ENCODE measurements at regions not wholly inside any gene's neighbourhood (a gene's known extent, or its start where the extent isn't known, plus 50 kb on each side); places are given as distances from the start of the nearest gene placed in this dataset.

DNA sequence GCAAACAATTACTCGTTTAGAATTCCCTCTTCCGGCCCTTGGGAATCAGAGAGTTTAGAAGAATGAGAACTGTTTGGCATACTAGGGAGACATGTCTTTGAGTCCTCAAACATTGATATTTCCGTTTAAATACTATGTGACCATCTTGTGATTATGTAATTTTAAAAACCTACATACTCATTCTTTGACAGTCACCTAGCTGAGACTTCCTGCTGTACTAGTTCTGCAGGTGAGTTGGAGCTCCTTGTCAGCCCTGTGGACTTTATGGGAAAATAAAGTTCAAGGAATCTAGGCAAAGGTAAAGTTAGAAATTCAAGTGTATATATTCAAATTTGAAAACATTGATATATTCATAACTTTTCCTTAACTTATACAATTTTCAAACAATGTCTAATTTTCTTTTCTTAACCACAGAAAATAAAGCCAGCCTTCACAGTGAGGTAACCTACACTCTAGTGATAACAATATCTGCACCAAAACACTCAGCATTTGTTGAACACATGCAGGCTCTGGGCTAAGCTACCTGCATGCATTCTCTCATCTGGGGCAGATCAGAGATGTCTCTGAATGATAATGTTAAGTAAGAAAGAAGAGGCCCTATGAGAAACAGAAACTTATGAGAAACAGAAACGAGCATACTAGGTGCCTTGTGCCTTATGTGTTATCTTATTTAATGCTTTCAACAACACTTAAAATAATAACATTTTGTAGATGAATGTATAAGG is 67.0 kb upstream of the BACE2 start (continued):
- TF ChIP-seq ZNF646 (CRISPR knock-in tag; IDR thresholded peaks at IDR 0.05) = no peak
- TF ChIP-seq SRSF1 (optimal IDR thresholded peaks at IDR 0.05; ENCODE audit: low read depth, low read length) = no peak
- no peak for TF ChIP-seq ZNF280D (CRISPR knock-in tag; IDR thresholded peaks at IDR 0.05)
- no peak for TF ChIP-seq ZNF30 (CRISPR knock-in tag; IDR thresholded peaks at IDR 0.05)
- TF ChIP-seq NKX3-1 (CRISPR knock-in tag; IDR thresholded peaks at IDR 0.05) = no peak
- no peak for TF ChIP-seq CENPX (CRISPR knock-in tag; IDR thresholded peaks at IDR 0.05)
- TF ChIP-seq ZMAT3 (CRISPR knock-in tag; conservative IDR thresholded peaks at IDR 0.05) = no peak
- TF ChIP-seq, protein P1, sequence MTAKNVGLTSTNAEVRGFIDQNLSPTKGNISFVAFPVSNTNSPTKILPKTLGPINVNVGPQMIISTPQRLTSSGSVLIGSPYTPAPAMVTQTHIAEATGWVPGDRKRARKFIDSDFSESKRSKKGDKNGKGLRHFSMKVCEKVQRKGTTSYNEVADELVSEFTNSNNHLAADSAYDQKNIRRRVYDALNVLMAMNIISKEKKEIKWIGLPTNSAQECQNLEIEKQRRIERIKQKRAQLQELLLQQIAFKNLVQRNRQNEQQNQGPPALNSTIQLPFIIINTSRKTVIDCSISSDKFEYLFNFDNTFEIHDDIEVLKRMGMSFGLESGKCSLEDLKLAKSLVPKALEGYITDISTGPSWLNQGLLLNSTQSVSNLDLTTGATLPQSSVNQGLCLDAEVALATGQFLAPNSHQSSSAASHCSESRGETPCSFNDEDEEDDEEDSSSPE (CRISPR knock-in tag; IDR thresholded peaks at IDR 0.05) = no peak
- no peak for TF ChIP-seq NFYC (CRISPR knock-in tag; IDR thresholded peaks at IDR 0.05)
- TF ChIP-seq ZNF34 (CRISPR knock-in tag; IDR thresholded peaks at IDR 0.05; ENCODE audit: borderline replicate concordance) = no peak

All from HepG2 (cell line).